ENCODE measurements at regions not wholly inside any gene's neighbourhood (a gene's known extent, or its start where the extent isn't known, plus 50 kb on each side); places are given as distances from the start of the nearest gene placed in this dataset.
A peak's percentile ranks its signal among the peaks of the same experiment; 100 is the strongest.

- Mint-ChIP-seq H3K9me3 (peaks cover 11 to 14% of the 10 kb centered on the region in 2 experiments; a peak in 4 of 5 replicates), H3K4me3 (no peak overlapping the region), H3K27ac (no peak overlapping the region), H3K36me3 (ENCODE audit: insufficient read depth in 1 of 3, low read depth in 3 of 3) (no peaks in the 10 kb centered on the region), H3K27me3 (ENCODE audit: low read depth) (peaks cover 97% of the 10 kb centered on the region), H3K4me1 (no peaks in the 10 kb centered on the region)
- TF ChIP-seq CTCF (conservative IDR thresholded peaks at IDR 0.05), result no peak
- no peak overlapping the region for H2BK12ac ChIP-seq (ENCODE audit: insufficient read length, low read depth, low read length)
- no peaks in the 10 kb centered on the region for H3K79me1 ChIP-seq (ENCODE audit: insufficient read depth, low read depth, low read length, poor library complexity, severe bottlenecking)
- H3K23ac ChIP-seq (ENCODE audit: insufficient read length, low read depth, low read length), result no peak overlapping the region
- H2BK120ac ChIP-seq (ENCODE audit: low read depth, low read length, poor library complexity, severe bottlenecking), result no peak overlapping the region
- no peaks in the 10 kb centered on the region for H3K79me2 ChIP-seq (ENCODE audit: insufficient read depth, low read length)
- no peak overlapping the region for H2BK5ac ChIP-seq (ENCODE audit: insufficient read length, low read length)
- no peak overlapping the region for H4K91ac ChIP-seq (ENCODE audit: insufficient read length, low read depth, low read length)
- peak overlapping the region; percentile 25; the same call in 1 of the 2 replicates for H3K14ac ChIP-seq (ENCODE audit: insufficient read depth, low read length)
- H4K20me1 ChIP-seq (ENCODE audit: control insufficient read depth, insufficient read depth, insufficient read length), result no peaks in the 10 kb centered on the region
- no peak overlapping the region for H3K9ac ChIP-seq (ENCODE audit: extremely low read depth, insufficient read length, low read length)
- H3T11ph ChIP-seq (ENCODE audit: low read length), result no peak overlapping the region
- H2BK15ac ChIP-seq (ENCODE audit: low read depth, low read length), result no peak overlapping the region
- H3K9me3 ChIP-seq (ENCODE audit: control insufficient read depth, low read depth, low read length), result no peaks in the 10 kb centered on the region
- no peak overlapping the region for H3K27ac ChIP-seq (ENCODE audit: insufficient read length, low read depth, low read length)
- H3K56ac ChIP-seq (ENCODE audit: insufficient read length, low read depth, low read length), result no peak overlapping the region
- H2AK5ac ChIP-seq (ENCODE audit: insufficient read length, low read length), result no peak overlapping the region
- H3K23me2 ChIP-seq (ENCODE audit: insufficient read length, low read depth, low read length, poor library complexity, severe bottlenecking), result no peaks in the 10 kb centered on the region
- no peak overlapping the region for H3K4me2 ChIP-seq (ENCODE audit: insufficient read depth, insufficient read length, low read length)
- H3K4me1 ChIP-seq (ENCODE audit: insufficient read depth, low read length), result no peaks in the 10 kb centered on the region
- no peak overlapping the region for H3K18ac ChIP-seq (ENCODE audit: insufficient read length, low read depth, low read length)
- no CpG with 5 or more reads among the region's 4 CpGs for WGBS (ENCODE audit: extremely low coverage, insufficient read length, low lambda C conversion rate)
- no peak overlapping the region for H4K5ac ChIP-seq (ENCODE audit: insufficient read length, low read depth, low read length)
- H3K4ac ChIP-seq (ENCODE audit: low read depth, low read length), result no peak overlapping the region
- H2AFZ ChIP-seq (ENCODE audit: low read length), result no peak overlapping the region
- H2BK20ac ChIP-seq (ENCODE audit: low read depth, low read length, poor library complexity, severe bottlenecking), result no peak overlapping the region
- H3K27me3 ChIP-seq (ENCODE audit: insufficient read depth, low read length), result peaks cover 11% of the 10 kb centered on the region; the same call in 1 of the 2 replicates
- DNase-seq, result no peak
- no peak overlapping the region for H4K8ac ChIP-seq (replicated peaks; ENCODE audit: insufficient read length, low read depth, low read length)
Observed at GRCh38 chr22:22835242-22835641, 52.4 kb upstream of the IGLL5 start.
